Sciatic nerve (tissue), 2 donors: ENCODE measurements at regions not wholly inside any gene's neighbourhood (a gene's known extent, or its start where the extent isn't known, plus 50 kb on each side); places are given as distances from the start of the nearest gene placed in this dataset.

ENCODE experiments used
- ATAC-seq: fragments of 200-7000 bp; cut with Tn5 transposase; one replicate; pipeline ENCODE4 v1.9.1; 2020; ENCODE audit warnings: mild to moderate bottlenecking, moderate library complexity
- DNase-seq: peaks from one replicate; pipeline ENCODE4 v3.0.0-alpha.2; 2020; ENCODE audit warnings: low spot score
- intact Hi-C: fragments of 100-400 bp; cut with DNase I; formaldehyde crosslinking; loops from one replicate; pipeline ENCODE4 v1.14.2; 2022
- donor health status: DM: no; HTN: no; CAD: no.
- donor health status: DM: no; HTN: no; CAD: no.

DNA sequence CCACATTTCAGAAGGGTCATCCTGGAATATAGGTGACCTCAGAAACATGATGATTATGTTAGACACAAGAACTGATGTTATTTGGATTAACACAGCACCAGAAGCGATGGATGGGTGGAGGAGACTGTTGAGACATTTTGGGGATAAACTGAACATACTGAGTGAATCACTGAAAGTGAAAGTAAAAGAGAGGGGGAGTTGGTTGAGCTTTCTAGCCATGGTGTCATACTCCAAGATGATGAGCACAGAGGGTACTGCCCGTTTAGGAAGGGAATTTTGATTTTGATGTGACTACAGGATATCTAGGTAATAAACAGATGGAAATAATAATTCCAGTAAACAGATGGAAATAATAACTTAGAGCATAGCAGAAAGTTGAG is 248.0 kb upstream of the NPY start:
- intact Hi-C loops, result no loop called here
- ATAC-seq (no peak), DNase-seq (no peak)

- ATAC-seq, result no peak
- no peak for DNase-seq
Observed at GRCh38 chr7:24038993-24039392, 245.0 kb upstream of the NPY start.

DNA sequence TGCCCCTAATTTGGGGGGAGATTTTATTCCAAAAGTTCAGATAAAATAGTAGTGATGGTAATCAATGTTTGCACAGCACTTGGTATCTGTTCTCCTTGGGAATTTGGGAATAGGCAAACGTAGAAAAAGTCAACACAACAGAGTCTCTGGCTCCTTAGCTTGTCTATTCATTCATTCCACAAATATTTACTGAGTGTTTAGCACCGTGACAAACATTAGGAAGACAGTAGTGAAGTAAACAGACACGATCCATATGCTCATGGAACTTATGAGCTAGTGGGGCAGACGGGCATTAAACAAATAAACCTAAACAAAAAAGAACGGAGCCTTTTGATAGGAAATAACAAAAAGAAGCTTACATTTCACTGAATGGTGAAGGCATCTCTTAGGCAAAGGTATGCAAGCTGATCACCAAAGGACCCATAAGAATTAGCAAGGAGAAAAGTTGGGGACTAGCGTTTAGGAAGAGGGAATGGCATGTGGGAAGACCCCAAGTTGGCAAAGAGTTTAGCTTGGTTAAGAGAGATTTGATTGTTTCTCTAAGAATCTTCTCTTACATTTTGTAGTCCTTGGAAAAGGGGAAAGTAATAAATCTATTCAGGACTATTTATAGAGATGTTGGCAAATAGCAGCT is 243.9 kb upstream of the NPY start:
- ATAC-seq, result no peak
- no peak for DNase-seq
- intact Hi-C loops, result no loop called here

More at GRCh38 chr7:24038993-24039392, 245.0 kb upstream of the NPY start:
- intact Hi-C loops, result no loop called here

DNA sequence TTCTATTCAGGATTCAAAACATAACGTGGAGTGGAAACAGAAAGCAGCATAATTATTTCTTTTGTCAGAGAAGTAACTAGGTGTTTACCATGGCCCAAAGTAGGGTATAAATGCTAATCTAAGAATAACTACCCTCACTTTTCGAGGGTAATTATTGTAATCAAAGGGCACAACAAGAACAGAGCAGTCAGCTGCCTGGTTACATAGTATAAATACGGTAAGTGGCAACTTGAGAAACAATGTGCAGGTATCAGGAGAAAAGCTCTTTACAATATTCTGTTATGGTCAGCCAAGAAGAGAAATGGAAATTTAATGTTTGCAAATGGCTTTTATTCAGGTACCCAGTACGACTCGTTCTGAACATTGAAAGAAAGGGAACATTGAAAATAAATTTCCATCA is 242.0 kb upstream of the NPY start:
- no peak for ATAC-seq
- DNase-seq, result no peak
- intact Hi-C loops, result no loop called here

DNA sequence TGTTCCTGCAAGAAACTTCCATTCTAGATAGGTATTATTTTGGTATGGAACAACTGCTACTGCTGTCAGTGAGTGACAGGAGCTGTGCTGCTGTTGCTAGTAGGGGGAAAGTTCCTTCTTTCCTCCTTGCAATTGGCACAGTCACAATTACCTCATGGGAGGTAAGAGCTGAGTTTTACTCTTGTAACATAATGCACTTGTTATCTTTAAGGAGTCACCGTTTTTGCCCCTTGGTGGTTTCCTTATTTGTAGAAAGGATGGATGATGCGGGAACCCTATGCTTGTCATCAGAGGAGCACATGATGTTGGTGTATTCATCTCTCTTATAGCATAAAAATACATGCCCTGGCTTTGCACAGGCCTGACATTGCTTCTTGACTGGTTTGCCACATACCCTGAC is 234.7 kb upstream of the NPY start:
- intact Hi-C loops, result loop anchor here (5.0 kb wide), 1 partner anchor 227 kb away; no protein-coding TSS in a partner anchor
- no peak for ATAC-seq
- no peak for DNase-seq

GRCh38 chr7:24050991-24051560 is 232.9 kb upstream of the NPY start:
- intact Hi-C loops, result no loop called here
- no peak for DNase-seq
- ATAC-seq, result no peak

DNA sequence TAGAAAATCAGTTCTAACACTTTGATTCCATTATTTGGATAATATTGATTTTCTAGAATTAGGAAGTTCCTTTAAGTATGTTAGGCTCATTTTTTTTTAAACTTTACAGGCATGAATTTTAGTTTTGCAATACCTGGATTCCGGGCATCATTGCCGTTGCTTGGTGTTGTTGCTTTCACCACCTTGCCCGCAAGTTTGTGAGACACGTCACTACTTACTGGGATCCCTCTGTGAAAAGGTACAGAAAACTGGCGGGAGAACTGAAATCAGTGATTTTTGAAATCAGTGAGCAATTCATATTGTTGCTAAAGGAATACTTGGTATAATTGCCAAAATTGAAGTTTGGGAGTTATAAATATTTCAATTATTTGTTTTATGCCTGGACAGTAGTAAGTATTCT is 232.3 kb upstream of the NPY start:
- intact Hi-C loops, result no loop called here

GRCh38 chr7:24052572-24053260 is 231.3 kb upstream of the NPY start:
- ATAC-seq (no peak), DNase-seq (no peak)
- intact Hi-C loops, result no loop called here

More for the DNA sequence above, 232.3 kb upstream of the NPY start:
- ATAC-seq (no peak), DNase-seq (no peak)

DNA sequence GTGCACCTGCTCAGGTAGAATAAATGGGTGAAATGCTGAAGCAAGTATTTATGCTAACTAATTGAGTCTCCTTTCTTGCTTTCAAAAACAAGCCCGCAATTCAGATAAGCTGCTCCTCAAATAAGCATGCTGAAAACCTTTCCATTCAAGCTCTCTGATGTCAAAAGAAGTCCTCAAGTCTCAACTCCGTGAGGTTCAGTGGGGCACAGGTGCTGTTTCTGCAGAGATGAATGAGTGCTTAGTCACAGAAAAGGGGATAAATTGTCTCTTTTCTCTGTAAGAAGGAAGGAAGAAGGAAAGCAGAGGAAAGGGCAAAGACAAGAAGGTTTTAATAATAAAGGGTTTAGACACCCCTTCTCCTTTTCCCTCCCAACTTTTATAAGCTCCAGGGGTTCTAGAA is 229.8 kb upstream of the NPY start:
- ATAC-seq, result no peak
- intact Hi-C loops, result no loop called here
- no peak for DNase-seq

DNA sequence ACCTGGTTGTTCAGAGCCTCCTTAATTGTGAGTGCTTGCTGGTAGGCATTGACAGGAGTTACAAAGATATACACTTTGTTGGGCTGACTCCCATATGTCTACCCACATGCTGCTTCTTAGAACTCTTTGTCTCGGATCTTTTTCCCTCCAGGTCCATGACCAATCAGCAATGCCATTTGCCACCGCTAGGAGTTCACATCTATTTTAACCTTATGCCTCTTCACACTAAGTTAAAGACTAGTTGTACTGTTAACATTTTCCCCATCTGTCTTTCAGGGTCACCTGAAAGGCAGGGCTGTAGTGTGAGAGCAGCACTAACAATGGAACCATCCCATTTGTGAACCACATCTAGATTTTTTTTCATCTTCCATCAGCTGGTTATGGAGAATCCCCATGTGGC is 226.7 kb upstream of the NPY start:
- ATAC-seq (no peak), DNase-seq (no peak)
- intact Hi-C loops, result no loop called here

- DNase-seq (no peak), ATAC-seq (no peak)
- intact Hi-C loops, result no loop called here
Observed at GRCh38 chr7:24058953-24059352, 225.0 kb upstream of the NPY start.

DNA sequence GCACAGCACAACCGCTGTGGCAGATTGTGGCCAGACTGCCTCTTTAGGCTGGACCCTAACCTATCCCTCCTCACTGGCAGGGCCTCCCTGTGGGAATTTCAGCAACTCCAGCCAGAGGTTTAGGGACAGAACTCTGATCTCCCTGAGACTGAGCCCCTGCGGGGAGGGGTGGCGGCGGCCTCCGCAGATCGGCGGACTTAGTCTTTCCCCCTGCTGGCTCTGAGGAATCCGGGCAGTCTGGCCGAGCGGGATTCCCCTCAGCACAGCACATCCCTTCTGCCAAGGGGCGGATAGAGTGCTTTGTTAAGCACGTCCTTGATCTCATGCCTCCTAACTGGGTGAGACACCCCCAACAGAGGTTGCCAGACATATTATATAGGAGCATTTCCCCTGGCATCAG is 224.2 kb upstream of the NPY start:
- intact Hi-C loops, result no loop called here
- DNase-seq, result no peak

GRCh38 chr7:24063721-24064120 is 220.3 kb upstream of the NPY start:
- ATAC-seq, result no peak
- DNase-seq, result no peak
- intact Hi-C loops, result no loop called here

More for the DNA sequence above, 224.2 kb upstream of the NPY start:
- no peak for ATAC-seq

GRCh38 chr7:24069751-24070150 is 214.2 kb upstream of the NPY start:
- no peak for DNase-seq
- no peak for ATAC-seq
- intact Hi-C loops, result loop anchor here (5.0 kb wide), 1 partner anchor 1473 kb away; no protein-coding TSS in a partner anchor

- DNase-seq (no peak), ATAC-seq (no peak)
- intact Hi-C loops, result loop anchor here (5.0 kb wide), 1 partner anchor 1468 kb away; no protein-coding TSS in a partner anchor
Observed at GRCh38 chr7:24073651-24074420, 210.2 kb upstream of the NPY start.

DNA sequence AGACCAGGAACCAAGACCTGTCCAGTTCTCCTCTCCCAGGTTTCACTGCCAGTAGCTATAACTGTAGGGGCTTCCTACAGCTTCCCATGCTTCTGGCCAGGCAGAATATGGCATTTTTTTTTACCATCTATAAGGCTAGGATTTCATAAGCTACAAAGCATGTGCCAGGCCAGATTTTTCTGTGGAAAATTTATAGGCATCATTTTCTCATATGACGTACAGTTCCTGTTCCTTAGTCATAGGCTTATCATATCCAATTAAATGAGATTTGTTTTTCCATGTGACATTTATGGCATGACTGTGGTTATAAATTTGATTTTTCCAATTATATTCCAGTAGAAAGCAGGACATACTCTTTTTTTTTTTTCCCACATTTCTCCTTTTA is 208.6 kb upstream of the NPY start:
- no peak for ATAC-seq

GRCh38 chr7:24082826-24083225 is 201.2 kb upstream of the NPY start:
- ATAC-seq, result no peak
- intact Hi-C loops, result no loop called here
- no peak for DNase-seq

More for the DNA sequence above, 208.6 kb upstream of the NPY start:
- intact Hi-C loops, result no loop called here
- no peak for DNase-seq

- ATAC-seq, result no peak
- intact Hi-C loops, result no loop called here
Observed at GRCh38 chr7:24102988-24103387, 181.0 kb upstream of the NPY start.

GRCh38 chr7:24108906-24109376 is 175.0 kb upstream of the NPY start:
- DNase-seq, result no peak
- no peak for ATAC-seq
- intact Hi-C loops, result no loop called here

More at GRCh38 chr7:24102988-24103387, 181.0 kb upstream of the NPY start:
- no peak for DNase-seq

- ATAC-seq, result no peak
- intact Hi-C loops, result no loop called here
- no peak for DNase-seq
Observed at GRCh38 chr7:24110056-24110455, 173.9 kb upstream of the NPY start.
